GM21529 (cell line): ENCODE measurements at regions not wholly inside any gene's neighbourhood (a gene's known extent, or its start where the extent isn't known, plus 50 kb on each side); places are given as distances from the start of the nearest gene placed in this dataset.
"Not testable (repeated sequence)": the region's sequence is repeated elsewhere in the genome, so short reads cannot be mapped to it uniquely, and the experiment has no call there.

Experiments
- ATAC-seq: cut with Tn5 transposase; IDR thresholded peaks from one replicate; pipeline ENCODE4 v1.9.1; 2021; ENCODE audit not compliant: unreplicated experiment

GRCh38 chr13:105758918-105759860 is 776.3 kb downstream of the EFNB2 start:
- ATAC-seq, result no peak

GRCh38 chr13:105740739-105741138 is 794.7 kb downstream of the EFNB2 start:
- no peak for ATAC-seq

GRCh38 chr13:105737688-105738087 is 797.8 kb downstream of the EFNB2 start:
- no peak for ATAC-seq

GRCh38 chr13:105735281-105735680 is 800.2 kb downstream of the EFNB2 start:
- no peak for ATAC-seq

GRCh38 chr13:105732806-105733529 is 802.5 kb downstream of the EFNB2 start:
- no peak for ATAC-seq

- ATAC-seq, result no peak
Observed at GRCh38 chr13:105725887-105726286, 809.6 kb downstream of the EFNB2 start.

- ATAC-seq, result no peak
Observed at GRCh38 chr13:105721016-105721415, 814.4 kb downstream of the EFNB2 start.

GRCh38 chr13:105719859-105720258 is 815.6 kb downstream of the EFNB2 start:
- ATAC-seq, result no peak

- no peak for ATAC-seq
Observed at GRCh38 chr13:105709181-105709580, 826.3 kb downstream of the EFNB2 start.

GRCh38 chr13:105703843-105704242 is 831.6 kb downstream of the EFNB2 start:
- ATAC-seq, result no peak

- no peak for ATAC-seq
Observed at GRCh38 chr13:105702441-105702840, 833.0 kb downstream of the EFNB2 start.

- no peak for ATAC-seq
Observed at GRCh38 chr13:105692769-105693168, 842.7 kb downstream of the EFNB2 start.

GRCh38 chr13:105684216-105684615 is 851.2 kb downstream of the EFNB2 start:
- no peak for ATAC-seq

- ATAC-seq, result no peak
Observed at GRCh38 chr13:105679838-105680237, 855.6 kb downstream of the EFNB2 start.

GRCh38 chr13:105678072-105678471 is 857.4 kb downstream of the EFNB2 start:
- ATAC-seq, result no peak

GRCh38 chr13:105672881-105673280 is 862.6 kb downstream of the EFNB2 start:
- no peak for ATAC-seq

GRCh38 chr13:105671131-105671530 is 864.3 kb downstream of the EFNB2 start:
- ATAC-seq, result not testable (repeated sequence)

GRCh38 chr13:105670179-105670990 is 865.1 kb downstream of the EFNB2 start:
- ATAC-seq, result no peak

- no peak for ATAC-seq
Observed at GRCh38 chr13:105665284-105665683, 870.2 kb downstream of the EFNB2 start.

GRCh38 chr13:105663182-105663581 is 872.3 kb downstream of the EFNB2 start:
- ATAC-seq, result no peak

- no peak for ATAC-seq
Observed at GRCh38 chr13:105660561-105660960, 874.9 kb downstream of the EFNB2 start.
